ENCODE measurements at regions not wholly inside any gene's neighbourhood (a gene's known extent, or its start where the extent isn't known, plus 50 kb on each side); places are given as distances from the start of the nearest gene placed in this dataset.
A peak's percentile ranks its signal among the peaks of the same experiment; 100 is the strongest.

GRCh38 chr17:65362826-65363225 lies 198.6 kb downstream of the AXIN2 start:
- no peak for DNase-seq

GRCh38 chr17:65360961-65361552 lies 200.4 kb downstream of the AXIN2 start:
- no peak for DNase-seq

DNA sequence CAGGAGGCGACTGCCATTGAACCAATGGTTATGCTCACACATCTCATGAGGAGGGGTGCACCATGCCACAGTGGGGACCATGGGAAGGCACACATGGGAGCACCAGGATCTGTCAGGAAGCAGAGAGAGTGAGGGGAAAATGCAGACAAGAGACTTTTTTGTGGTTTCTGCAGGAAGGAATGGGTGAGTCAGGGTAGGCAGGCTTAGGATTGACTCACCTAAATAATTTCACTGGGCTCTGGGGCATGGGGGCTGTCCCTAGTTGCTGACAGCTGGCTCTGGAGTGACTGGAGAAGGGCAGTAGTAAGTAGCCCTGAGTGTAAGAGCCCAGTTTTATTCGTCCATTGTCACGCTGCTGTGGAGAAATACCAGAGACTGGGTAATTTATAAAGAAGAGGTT lies 202.4 kb downstream of the AXIN2 start:
- peak; percentile 70 for DNase-seq

GRCh38 chr17:65356536-65356935 lies 204.9 kb downstream of the AXIN2 start:
- DNase-seq: no peak

- DNase-seq: no peak
Observed at GRCh38 chr17:65355246-65355645, 206.2 kb downstream of the AXIN2 start.

DNA sequence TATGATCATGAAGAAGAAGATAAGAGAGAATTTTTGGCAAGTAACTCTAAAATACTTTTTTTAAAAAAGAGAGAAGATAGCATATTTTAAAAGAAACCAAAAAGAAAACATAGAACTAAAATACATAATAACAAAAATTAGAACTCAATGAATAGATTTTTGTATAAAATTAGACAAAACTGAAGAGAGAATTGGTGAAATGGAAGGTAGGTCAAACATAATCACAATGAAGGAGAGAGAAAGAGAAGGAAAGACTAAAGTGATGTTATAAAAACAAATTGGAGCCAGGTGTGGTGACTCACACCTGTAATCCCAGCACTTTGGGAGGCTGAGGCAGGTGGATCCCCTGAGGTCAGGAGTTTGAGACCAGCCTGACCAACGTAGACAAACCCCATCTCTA lies 211.5 kb downstream of the AXIN2 start:
- DNase-seq: no peak

- DNase-seq: no peak
Observed at GRCh38 chr17:65346166-65346565, 209.0 kb downstream of the RGS9 start.

GRCh38 chr17:65345261-65346005 lies 208.3 kb downstream of the RGS9 start:
- DNase-seq: peak; percentile 41

- no peak for DNase-seq
Observed at GRCh38 chr17:65340401-65340800, 203.2 kb downstream of the RGS9 start.

- DNase-seq: no peak
Observed at GRCh38 chr17:65334406-65334805, 197.2 kb downstream of the RGS9 start.

DNA sequence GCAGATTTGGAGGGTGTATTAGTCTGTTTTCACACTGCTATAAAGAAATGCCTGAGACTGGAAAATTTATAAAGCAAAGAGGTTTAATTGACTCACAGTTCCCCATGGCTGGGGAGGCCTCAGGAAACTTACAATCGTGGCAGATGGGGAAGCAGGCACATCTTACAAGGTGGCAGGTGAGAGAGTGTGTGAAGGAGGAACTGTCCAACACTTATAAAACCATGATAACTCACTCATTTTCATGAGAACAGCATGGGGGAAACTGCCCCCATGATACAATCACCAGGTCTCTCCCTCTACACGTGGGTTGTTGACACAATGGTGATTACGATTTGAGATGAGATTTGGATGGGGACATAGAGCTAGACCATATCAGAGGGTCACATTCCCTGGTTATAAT lies 195.6 kb downstream of the RGS9 start:
- no peak for DNase-seq

DNA sequence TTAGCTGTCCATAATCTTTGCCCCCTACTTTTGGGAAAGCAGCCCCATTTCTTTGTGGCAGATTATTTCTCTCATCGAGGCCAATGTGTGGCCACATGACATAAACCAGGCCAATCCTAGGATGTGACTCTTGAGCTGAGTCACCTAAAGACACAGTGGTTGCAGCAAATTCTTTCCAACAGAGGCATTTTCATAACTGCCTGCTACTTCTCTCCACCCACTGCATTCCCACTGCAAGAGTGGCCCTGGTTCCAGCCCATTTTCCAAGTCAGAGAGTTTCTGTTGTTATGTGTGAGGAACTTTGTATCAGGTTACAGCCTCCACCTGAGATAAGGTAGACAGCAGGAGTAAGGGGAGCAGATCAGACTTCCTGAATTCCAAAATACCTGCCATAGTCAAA lies 195.2 kb downstream of the RGS9 start:
- no peak for DNase-seq

DNA sequence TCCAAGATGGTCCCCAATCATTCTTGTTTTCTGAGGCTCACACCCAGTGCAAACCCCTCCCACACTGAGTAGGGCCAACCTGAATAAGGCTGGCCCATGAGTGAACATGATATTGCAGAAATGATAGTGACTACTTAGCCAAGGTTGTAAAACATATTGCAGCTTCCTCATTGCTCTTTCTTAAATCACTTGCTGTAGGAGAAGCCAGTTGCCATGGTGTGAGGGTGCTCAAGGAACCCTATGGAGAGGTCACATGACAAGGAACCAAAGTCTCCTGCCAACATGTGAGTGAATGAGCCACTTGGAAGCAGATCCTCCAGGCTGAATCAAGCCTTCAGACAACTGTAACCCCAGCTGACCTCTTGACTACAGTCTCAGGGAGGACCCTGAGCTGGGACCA lies 191.4 kb downstream of the RGS9 start:
- no peak for DNase-seq

DNA sequence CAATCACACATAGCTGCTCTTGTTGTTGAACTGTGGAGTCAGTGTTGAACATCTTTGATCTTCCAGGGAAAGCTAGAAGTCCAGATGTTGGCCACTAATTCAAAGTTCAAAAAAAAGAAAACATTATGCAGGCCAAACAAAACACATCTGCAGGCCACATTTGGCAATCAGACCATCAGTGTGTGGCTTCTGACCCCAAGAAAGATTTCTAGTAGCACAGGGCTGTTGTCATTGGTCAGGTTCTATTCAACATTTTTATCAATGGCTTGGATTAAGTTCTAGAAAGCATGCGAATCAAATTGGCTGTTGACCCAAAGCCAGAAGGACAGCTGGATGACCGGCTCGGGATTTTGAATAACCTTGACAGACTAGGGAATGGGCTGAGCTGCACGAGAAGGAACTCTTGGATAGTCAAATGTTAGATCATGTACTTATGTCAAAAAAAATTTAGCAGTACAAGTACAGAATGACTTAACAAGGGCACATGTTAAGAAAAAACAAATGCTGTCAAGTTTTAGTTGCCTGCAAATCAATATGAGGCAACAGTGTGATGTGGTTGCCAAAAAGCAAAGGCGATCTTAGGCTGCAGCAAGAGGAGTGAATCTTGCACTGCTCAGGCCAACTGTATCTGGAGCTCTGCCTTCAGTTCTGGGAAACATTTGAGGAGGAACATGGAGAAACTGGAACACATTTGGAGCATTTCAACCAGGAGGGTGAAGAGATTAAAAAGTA lies 187.6 kb downstream of the RGS9 start:
- DNase-seq: no peak

- DNase-seq: no peak
Observed at GRCh38 chr17:65323049-65323448, 185.9 kb downstream of the RGS9 start.

- no peak for DNase-seq
Observed at GRCh38 chr17:65320820-65321219, 183.7 kb downstream of the RGS9 start.

- no peak for DNase-seq
Observed at GRCh38 chr17:65314212-65314611, 177.0 kb downstream of the RGS9 start.

DNA sequence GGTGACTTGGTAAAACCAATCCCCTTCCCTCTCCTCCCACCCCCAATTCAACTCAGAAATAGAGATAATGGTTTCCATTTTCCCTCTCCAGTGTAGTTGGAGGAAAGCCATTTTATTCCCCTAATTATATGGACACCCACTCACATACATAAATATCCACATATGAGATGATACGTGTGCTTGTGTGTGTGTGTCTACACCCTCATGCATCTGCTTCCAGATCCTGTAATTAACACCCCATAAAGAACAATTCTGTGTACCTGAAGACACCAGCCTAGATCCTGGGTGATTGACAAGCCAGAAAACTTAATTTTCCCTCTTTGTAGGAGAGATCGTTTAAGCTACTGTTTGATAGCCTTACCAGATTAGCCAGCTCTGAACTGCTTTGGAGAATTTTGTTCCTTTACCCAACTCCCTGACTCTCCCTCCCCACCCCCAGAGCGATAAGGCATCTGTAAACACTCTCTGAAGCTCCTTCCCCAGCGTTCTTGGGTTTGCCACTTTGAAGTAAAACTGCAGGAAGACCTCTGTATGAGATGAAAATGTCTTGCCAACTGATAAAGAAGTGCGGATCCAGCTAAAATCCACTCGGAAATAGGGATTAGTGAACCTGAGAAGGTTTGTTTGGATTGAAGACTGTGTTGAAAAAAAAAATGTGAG lies 175.7 kb downstream of the RGS9 start:
- no peak for DNase-seq

DNA sequence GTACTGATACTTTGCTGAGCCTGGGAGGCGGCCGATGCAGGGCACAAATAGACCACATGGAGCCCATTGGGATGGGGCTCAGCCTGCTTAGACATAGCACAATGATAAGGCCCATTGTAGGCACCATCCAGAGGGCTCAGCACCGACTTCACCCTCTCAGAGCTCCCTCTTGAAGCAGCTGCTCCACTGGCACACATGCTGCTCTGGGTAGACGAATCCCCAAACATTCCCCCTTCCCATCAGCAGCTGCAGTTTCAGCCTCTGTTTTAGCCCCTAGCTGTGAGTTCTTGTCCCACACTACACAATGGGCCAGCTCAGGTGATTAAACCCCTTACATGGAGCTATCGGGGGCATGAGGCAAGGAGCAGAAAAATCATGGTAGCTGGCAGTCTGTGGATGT lies 174.1 kb downstream of the RGS9 start:
- DNase-seq: no peak

DNA sequence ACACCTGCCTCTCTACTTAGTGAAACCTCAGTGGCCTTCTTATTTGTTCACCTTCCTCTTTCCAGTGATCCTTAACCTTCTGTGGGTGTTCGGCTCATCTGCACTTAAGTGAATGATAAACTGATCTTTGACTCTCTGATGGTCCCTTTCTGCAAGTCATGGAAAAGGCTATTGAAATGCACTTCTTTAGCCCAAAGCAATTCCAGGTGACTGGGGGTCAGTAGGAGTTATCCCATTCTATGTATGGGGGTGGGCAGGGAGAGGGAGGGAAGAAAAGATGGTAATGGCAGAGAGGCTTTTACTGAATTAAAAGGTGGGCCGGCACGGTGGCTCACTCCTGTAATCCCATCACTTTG lies 170.8 kb downstream of the RGS9 start:
- DNase-seq: no peak

GRCh38 chr17:65307081-65307960 lies 170.2 kb downstream of the RGS9 start:
- DNase-seq: no peak

DNA sequence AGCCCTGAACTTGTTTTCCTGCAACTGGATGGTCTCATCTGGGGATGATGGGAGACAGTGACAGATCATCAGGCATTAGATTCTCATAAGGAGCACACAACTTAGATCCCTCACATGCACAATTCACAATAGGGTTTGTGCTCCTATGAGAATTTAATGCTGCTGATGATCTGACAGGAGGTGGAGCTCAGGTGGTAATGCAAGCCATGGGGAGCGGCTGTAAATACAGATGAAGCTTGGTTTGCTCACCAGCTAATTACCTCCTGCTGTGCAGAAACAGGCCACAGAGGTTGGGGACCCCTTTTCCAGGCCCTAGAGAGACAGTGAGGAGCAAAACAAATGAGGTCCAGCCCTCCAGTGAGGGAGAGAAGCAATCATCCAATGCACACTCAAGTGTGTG lies 168.6 kb downstream of the RGS9 start:
- DNase-seq: no peak

- DNase-seq: no peak
Observed at GRCh38 chr17:65305116-65305515, 167.9 kb downstream of the RGS9 start.
